Keratinocyte (primary cell): ENCODE measurements at regions not wholly inside any gene's neighbourhood (a gene's known extent, or its start where the extent isn't known, plus 50 kb on each side); places are given as distances from the start of the nearest gene placed in this dataset.

Experiments used
- EZH2 ChIP-seq: IDR thresholded peaks from one replicate; pipeline ENCODE4 v1.6.1; 2012; ENCODE audit warnings: inconsistent platforms, mild to moderate bottlenecking, low read length, moderate library complexity
- TF ChIP-seq, protein P1 (sequence below), 3 experiments: IDR thresholded peaks in 1 of 3; conservative IDR thresholded peaks in 1 of 3; optimal IDR thresholded peaks in 1 of 3; 2 replicates in 2 of 3; 3 replicates in 1 of 3; pipeline versions ENCODE3 to v1.5.1; 2011; ENCODE audit warnings: low read length in 3 of 3, mild to moderate bottlenecking in 3 of 3, moderate library complexity in 2 of 3, control low read depth in 1 of 3, inconsistent platforms in 1 of 3; ENCODE audit not compliant: insufficient read depth in 2 of 3; ENCODE audit errors: extremely low read depth in 1 of 3

DNA sequence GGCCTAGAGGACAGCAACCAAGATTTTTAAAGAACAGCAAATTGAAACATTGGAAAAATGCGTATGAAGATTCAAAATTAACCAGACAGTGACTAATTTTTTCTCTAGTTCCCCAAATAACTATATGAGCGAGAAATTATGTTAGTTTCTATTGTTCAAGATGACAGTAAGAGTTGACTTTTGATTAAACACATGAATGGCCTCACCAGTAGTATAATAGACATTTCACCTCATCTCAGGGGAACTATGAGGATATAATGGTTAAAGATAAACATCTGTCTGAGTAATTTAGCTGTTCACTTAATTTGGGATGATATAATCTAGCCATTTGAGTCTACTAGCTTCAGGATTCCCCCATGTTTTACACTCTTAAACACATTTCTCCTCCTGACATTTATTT is 380.9 kb upstream of the NWD2 start:
- TF ChIP-seq, protein P1, sequence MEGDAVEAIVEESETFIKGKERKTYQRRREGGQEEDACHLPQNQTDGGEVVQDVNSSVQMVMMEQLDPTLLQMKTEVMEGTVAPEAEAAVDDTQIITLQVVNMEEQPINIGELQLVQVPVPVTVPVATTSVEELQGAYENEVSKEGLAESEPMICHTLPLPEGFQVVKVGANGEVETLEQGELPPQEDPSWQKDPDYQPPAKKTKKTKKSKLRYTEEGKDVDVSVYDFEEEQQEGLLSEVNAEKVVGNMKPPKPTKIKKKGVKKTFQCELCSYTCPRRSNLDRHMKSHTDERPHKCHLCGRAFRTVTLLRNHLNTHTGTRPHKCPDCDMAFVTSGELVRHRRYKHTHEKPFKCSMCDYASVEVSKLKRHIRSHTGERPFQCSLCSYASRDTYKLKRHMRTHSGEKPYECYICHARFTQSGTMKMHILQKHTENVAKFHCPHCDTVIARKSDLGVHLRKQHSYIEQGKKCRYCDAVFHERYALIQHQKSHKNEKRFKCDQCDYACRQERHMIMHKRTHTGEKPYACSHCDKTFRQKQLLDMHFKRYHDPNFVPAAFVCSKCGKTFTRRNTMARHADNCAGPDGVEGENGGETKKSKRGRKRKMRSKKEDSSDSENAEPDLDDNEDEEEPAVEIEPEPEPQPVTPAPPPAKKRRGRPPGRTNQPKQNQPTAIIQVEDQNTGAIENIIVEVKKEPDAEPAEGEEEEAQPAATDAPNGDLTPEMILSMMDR (optimal IDR thresholded peaks at IDR 0.05 in 1 of 3, IDR thresholded peaks at IDR 0.05 in 1 of 3, conservative IDR thresholded peaks at IDR 0.05 in 1 of 3; ENCODE audit: extremely low read depth in 1 of 3, insufficient read depth in 2 of 3, low read length in 3 of 3): no peak
- TF ChIP-seq EZH2: no peak
